Neural progenitor cell (in vitro differentiated cells): ENCODE measurements at regions not wholly inside any gene's neighbourhood (a gene's known extent, or its start where the extent isn't known, plus 50 kb on each side); places are given as distances from the start of the nearest gene placed in this dataset.

Experiments used
- EZH2 ChIP-seq: fragments of 200-600 bp; sonication (generic); IDR thresholded peaks from 2 replicates; pipeline ENCODE4 v1.6.1; 2017; ENCODE audit warnings: antibody characterized with exemption, mild to moderate bottlenecking, moderate library complexity
- EZH2phosphoT487 ChIP-seq: fragments of 200-600 bp; sonication (generic); IDR thresholded peaks from 2 replicates; pipeline ENCODE4 v1.6.1; 2017; ENCODE audit warnings: antibody characterized with exemption
- TF ChIP-seq, protein P1 (sequence below): fragments of 200-600 bp; sonication (generic); IDR thresholded peaks from 2 replicates; pipeline ENCODE4 v1.5.1; 2017; ENCODE audit warnings: antibody characterized with exemption, mild to moderate bottlenecking

DNA sequence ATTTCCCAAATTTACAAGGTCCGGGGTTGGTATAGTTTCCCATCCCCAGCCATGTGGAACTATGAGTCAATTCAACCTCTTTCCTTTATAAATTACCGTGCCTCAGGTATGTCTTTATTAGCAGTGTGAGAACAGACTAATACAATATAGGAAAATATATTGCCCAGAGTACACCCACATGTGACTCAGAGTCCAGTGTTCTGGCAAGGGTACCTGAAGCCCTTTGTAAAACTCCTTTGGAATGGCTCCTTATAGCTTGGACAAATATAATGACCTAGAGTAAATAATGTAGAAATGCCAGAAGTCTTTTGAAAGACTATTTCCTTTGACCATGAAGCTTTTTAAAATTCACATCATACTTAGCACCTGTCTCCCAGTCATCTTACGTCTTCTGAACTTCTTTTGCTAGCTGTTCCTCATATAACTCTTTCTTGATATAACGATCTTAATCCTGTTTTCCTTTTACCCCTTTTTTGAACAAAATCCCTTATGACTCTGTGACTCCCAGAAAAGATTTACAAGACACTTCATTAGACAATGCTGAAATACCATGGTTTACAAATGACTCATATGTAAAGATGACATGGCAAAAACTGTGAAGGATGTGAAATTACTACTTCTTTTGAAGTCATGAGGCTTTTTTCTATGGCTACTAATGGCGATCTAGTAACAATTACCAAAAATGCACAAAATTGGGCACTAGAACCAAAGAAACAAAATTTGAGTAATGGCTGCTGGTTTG is 408.9 kb downstream of the NAP1L3 start:
- TF ChIP-seq, protein P1, sequence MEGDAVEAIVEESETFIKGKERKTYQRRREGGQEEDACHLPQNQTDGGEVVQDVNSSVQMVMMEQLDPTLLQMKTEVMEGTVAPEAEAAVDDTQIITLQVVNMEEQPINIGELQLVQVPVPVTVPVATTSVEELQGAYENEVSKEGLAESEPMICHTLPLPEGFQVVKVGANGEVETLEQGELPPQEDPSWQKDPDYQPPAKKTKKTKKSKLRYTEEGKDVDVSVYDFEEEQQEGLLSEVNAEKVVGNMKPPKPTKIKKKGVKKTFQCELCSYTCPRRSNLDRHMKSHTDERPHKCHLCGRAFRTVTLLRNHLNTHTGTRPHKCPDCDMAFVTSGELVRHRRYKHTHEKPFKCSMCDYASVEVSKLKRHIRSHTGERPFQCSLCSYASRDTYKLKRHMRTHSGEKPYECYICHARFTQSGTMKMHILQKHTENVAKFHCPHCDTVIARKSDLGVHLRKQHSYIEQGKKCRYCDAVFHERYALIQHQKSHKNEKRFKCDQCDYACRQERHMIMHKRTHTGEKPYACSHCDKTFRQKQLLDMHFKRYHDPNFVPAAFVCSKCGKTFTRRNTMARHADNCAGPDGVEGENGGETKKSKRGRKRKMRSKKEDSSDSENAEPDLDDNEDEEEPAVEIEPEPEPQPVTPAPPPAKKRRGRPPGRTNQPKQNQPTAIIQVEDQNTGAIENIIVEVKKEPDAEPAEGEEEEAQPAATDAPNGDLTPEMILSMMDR, result no peak
- TF ChIP-seq EZH2 (no peak), EZH2phosphoT487 (no peak)
